WTC11 (cell line): ENCODE measurements at regions not wholly inside any gene's neighbourhood (a gene's known extent, or its start where the extent isn't known, plus 50 kb on each side); places are given as distances from the start of the nearest gene placed in this dataset.

Experiments
- ATAC-seq: fragments of 200-7000 bp; cut with Tn5 transposase; 2 replicates; pipeline ENCODE4 v1.10.0; 2021; ENCODE audit warnings: mild to moderate bottlenecking, moderate library complexity
- CTCF ChIA-PET: fragments of 300-600 bp; sonication (Branson Sonifier 250); formaldehyde crosslinking; loops from one replicate; lab custom pipeline; 2021; ENCODE audit warnings: antibody characterized with exemption; lab: Charles Lee
- POLR2A ChIA-PET: fragments of 350-600 bp; sonication (Branson Sonifier 250); formaldehyde crosslinking; loops from one replicate; lab custom pipeline; 2021; ENCODE audit warnings: antibody characterized with exemption; lab: Charles Lee
- DNase-seq: peaks from one replicate; pipeline ENCODE4 v3.0.0; 2021; ENCODE audit warnings: low spot score
- H3K27ac Mint-ChIP-seq: 2 replicates; pipeline ENCODE4 v1.8.0; 2021; ENCODE audit warnings: mixed read lengths
- H3K27me3 Mint-ChIP-seq: 2 replicates; pipeline ENCODE4 v1.8.0; 2021; ENCODE audit warnings: low read depth, mild to moderate bottlenecking, moderate library complexity, mixed read lengths
- H3K36me3 Mint-ChIP-seq: 2 replicates; pipeline ENCODE4 v1.8.0; 2021; ENCODE audit warnings: mixed read lengths
- H3K4me1 Mint-ChIP-seq: 2 replicates; pipeline ENCODE4 v1.8.0; 2022; ENCODE audit warnings: mixed read lengths
- H3K4me3 Mint-ChIP-seq: 2 replicates; pipeline ENCODE4 v1.8.0; 2021; ENCODE audit warnings: mild to moderate bottlenecking, moderate library complexity, mixed read lengths
- H3K9me3 Mint-ChIP-seq: 2 replicates; pipeline ENCODE4 v1.8.0; 2021; ENCODE audit warnings: mixed read lengths
- AFF4 ChIP-seq: sonication (generic); formaldehyde crosslinking; IDR thresholded peaks from 2 replicates; pipeline ENCODE4 v1.8.1; 2023; ENCODE audit warnings: mild to moderate bottlenecking, missing genetic modification reagents, borderline replicate concordance
- AR ChIP-seq: fragments of 250-450 bp; sonication (Bioruptor Pico); IDR thresholded peaks from 2 replicates; pipeline ENCODE4 v1.9.0; 2021; ENCODE audit warnings: mild to moderate bottlenecking
- ESRRA ChIP-seq: sonication (generic); formaldehyde crosslinking; IDR thresholded peaks from 2 replicates; pipeline ENCODE4 v1.8.1; 2022; ENCODE audit warnings: mild to moderate bottlenecking, missing genetic modification reagents, borderline replicate concordance
- FOXJ3 ChIP-seq: sonication (generic); formaldehyde crosslinking; IDR thresholded peaks from 2 replicates; pipeline ENCODE4 v1.9.0; 2021; ENCODE audit warnings: missing genetic modification reagents, mild to moderate bottlenecking, borderline replicate concordance
- IRF2 ChIP-seq: sonication (generic); formaldehyde crosslinking; IDR thresholded peaks from 2 replicates; pipeline ENCODE4 v1.8.0; 2022; ENCODE audit warnings: low read depth, missing genetic modification reagents, borderline replicate concordance
- JUN ChIP-seq: sonication (generic); formaldehyde crosslinking; IDR thresholded peaks from 2 replicates; pipeline ENCODE4 v1.8.0; 2023; ENCODE audit warnings: mild to moderate bottlenecking, missing genetic modification reagents
- MYBL2 ChIP-seq: sonication (generic); formaldehyde crosslinking; IDR thresholded peaks from 2 replicates; pipeline ENCODE4 v1.8.1; 2023; ENCODE audit warnings: mild to moderate bottlenecking, moderate library complexity, missing genetic modification reagents
- STAT6 ChIP-seq: sonication (generic); formaldehyde crosslinking; conservative IDR thresholded peaks from 2 replicates; pipeline ENCODE4 v1.8.1; 2023; ENCODE audit warnings: mild to moderate bottlenecking, low read depth, missing genetic modification reagents, moderate library complexity
- TCF7 ChIP-seq: sonication (generic); formaldehyde crosslinking; IDR thresholded peaks from 2 replicates; pipeline ENCODE4 v1.8.0; 2022; ENCODE audit warnings: mild to moderate bottlenecking, low read depth, missing genetic modification reagents, moderate library complexity
- ZMAT4 ChIP-seq: fragments of 250-450 bp; sonication (Bioruptor Pico); IDR thresholded peaks from 2 replicates; pipeline ENCODE4 v1.9.0; 2021; ENCODE audit warnings: mild to moderate bottlenecking
- ZNF121 ChIP-seq: sonication (generic); formaldehyde crosslinking; IDR thresholded peaks from 2 replicates; pipeline ENCODE4 v1.8.0; 2023; ENCODE audit warnings: missing genetic modification reagents
- ZNF232 ChIP-seq: sonication (generic); formaldehyde crosslinking; IDR thresholded peaks from 2 replicates; pipeline ENCODE4 v1.8.0; 2022; ENCODE audit warnings: mild to moderate bottlenecking, missing genetic modification reagents
- ZNF263 ChIP-seq: sonication (generic); formaldehyde crosslinking; IDR thresholded peaks from 2 replicates; pipeline ENCODE4 v1.8.1; 2022; ENCODE audit warnings: low read depth, mild to moderate bottlenecking, moderate library complexity, missing genetic modification reagents
- ZNF281 ChIP-seq: sonication (generic); formaldehyde crosslinking; IDR thresholded peaks from 2 replicates; pipeline ENCODE4 v1.8.0; 2023; ENCODE audit warnings: mild to moderate bottlenecking, missing genetic modification reagents
- TF ChIP-seq, protein P1 (sequence below): sonication (generic); formaldehyde crosslinking; conservative IDR thresholded peaks from 2 replicates; pipeline ENCODE4 v1.8.1; 2022; ENCODE audit warnings: mild to moderate bottlenecking, missing genetic modification reagents
- TF ChIP-seq, protein P2 (sequence below): sonication (generic); formaldehyde crosslinking; IDR thresholded peaks from 2 replicates; pipeline ENCODE4 v1.8.0; 2022; ENCODE audit warnings: mild to moderate bottlenecking, missing genetic modification reagents
- TF ChIP-seq, protein P3 (sequence below): sonication (generic); formaldehyde crosslinking; IDR thresholded peaks from 2 replicates; pipeline ENCODE4 v1.8.0; 2022; ENCODE audit warnings: mild to moderate bottlenecking, missing genetic modification reagents

GRCh38 chr22:47591016-47591415, 828.6 kb downstream of the TBC1D22A start (continued):
- TF ChIP-seq ZNF281 (CRISPR knock-in tag) (no peak), IRF2 (CRISPR knock-in tag) (no peak), JUN (CRISPR knock-in tag) (no peak), ZNF263 (CRISPR knock-in tag) (no peak), AFF4 (CRISPR knock-in tag) (no peak)

DNA sequence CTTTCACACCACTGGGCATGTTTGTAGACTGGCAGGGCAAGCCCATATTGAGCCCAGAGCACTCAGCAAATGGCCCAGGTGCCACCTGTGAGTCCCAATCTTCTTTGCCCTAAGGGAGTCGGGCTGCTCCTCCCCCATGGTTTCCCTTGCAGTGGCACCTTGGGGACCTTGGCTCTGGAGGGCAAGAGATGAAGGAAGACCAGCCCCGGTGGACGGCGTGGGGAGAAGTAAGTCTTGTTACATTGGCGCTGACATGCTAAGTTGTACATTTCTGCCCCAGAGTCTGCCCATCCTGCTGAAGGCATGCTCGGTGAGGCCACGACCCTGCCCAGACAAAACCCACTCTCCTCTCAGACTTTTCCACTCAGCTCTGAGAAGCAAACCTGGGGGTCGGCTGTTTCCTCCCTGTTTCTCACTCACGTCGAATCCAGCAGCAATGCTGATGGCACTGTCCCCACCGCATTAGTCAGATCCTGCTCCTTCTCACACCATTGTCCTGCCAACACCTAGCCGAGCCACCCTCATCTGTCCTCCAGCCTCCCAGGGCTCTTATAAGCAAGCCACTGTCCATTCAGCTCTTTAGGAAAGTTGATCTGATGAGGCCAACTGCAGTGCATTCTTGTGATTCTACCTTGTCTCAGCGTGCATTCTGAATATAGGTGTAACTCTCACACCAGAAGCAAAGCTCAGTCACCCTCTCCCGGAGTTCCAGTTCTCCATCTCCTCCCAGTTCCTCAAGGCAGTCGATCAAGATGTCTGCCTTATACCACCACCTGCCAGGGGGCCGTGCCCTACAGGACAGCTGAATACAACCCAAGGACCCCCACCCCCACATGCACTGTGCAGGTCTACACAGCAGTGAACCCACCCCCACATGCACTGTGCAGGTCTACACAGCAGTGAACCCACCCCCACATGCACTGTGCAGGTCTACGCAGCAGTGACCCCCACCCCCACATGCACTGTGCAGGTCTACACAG, 827.1 kb downstream of the TBC1D22A start:
- Mint-ChIP-seq H3K4me1 (no peaks in the 10 kb centered on the region), H3K27me3 (peaks cover 8% of the 10 kb centered on the region), H3K9me3 (peaks cover 56% of the 10 kb centered on the region), H3K27ac (no peak overlapping the region), H3K36me3 (peaks cover 36% of the 10 kb centered on the region), H3K4me3 (no peak overlapping the region)
- TF ChIP-seq AR (CRISPR knock-in tag): no peak
- TF ChIP-seq, protein P1, sequence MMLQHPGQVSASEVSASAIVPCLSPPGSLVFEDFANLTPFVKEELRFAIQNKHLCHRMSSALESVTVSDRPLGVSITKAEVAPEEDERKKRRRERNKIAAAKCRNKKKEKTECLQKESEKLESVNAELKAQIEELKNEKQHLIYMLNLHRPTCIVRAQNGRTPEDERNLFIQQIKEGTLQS: no peak
- TF ChIP-seq ESRRA: no peak
- CTCF ChIA-PET: no interaction called here
- ATAC-seq: no peak
- no peak for DNase-seq
- POLR2A ChIA-PET: interaction anchor here (0.5 to 0.7 kb wide), 2 partner anchors 21 to 233 kb away, joined by 3 to 5 read pairs; no protein-coding TSS in a partner anchor

DNA sequence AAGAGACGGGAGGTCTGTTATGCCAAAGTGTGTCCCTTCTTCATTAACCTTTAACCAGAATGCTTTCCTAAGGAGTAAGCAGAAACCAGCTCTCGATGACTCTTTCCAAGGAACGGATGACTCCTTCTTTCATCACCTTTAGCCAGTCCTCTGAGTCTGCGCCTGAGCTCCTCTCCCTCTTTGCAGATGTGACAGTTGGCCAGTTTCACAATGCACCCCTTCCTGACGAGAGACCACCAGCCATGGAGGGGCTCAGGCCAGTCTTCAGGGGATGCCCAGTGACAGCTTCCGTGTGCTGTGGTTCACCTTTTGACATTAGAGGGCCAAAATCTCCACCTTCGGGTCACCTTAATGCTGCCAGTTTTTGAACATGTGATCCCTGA, 826.1 kb downstream of the TBC1D22A start:
- ChIA-PET POLR2A (no interaction called here), CTCF (no interaction called here)
- Mint-ChIP-seq H3K27ac (no peak overlapping the region), H3K27me3 (peaks cover 12% of the 10 kb centered on the region), H3K9me3 (peaks cover 66% of the 10 kb centered on the region), H3K4me3 (no peak overlapping the region), H3K4me1 (no peaks in the 10 kb centered on the region), H3K36me3 (peaks cover 45% of the 10 kb centered on the region)
- DNase-seq: no peak
- ATAC-seq: no peak
- TF ChIP-seq, protein P2, sequence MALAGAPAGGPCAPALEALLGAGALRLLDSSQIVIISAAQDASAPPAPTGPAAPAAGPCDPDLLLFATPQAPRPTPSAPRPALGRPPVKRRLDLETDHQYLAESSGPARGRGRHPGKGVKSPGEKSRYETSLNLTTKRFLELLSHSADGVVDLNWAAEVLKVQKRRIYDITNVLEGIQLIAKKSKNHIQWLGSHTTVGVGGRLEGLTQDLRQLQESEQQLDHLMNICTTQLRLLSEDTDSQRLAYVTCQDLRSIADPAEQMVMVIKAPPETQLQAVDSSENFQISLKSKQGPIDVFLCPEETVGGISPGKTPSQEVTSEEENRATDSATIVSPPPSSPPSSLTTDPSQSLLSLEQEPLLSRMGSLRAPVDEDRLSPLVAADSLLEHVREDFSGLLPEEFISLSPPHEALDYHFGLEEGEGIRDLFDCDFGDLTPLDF: no peak
- TF ChIP-seq ZNF121 (CRISPR knock-in tag) (no peak), MYBL2 (CRISPR knock-in tag) (no peak), FOXJ3 (CRISPR knock-in tag) (no peak), STAT6 (no peak), TCF7 (CRISPR knock-in tag) (no peak), ZNF232 (CRISPR knock-in tag) (no peak), ZMAT4 (CRISPR knock-in tag) (no peak)
- TF ChIP-seq, protein P3, sequence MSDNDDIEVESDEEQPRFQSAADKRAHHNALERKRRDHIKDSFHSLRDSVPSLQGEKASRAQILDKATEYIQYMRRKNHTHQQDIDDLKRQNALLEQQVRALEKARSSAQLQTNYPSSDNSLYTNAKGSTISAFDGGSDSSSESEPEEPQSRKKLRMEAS (CRISPR knock-in tag): no peak
